Skeletal muscle tissue (tissue), 3 donors: ENCODE measurements at regions not wholly inside any gene's neighbourhood (a gene's known extent, or its start where the extent isn't known, plus 50 kb on each side); places are given as distances from the start of the nearest gene placed in this dataset.

Experiments used
- H3K27ac ChIP-seq: one replicate; pipeline ENCODE4 v1.7.0; 2013; ENCODE audit warnings: mild to moderate bottlenecking, low read depth, low read length, inconsistent platforms
- H3K27me3 ChIP-seq, 3 donors: one replicate each; pipeline ENCODE4 v1.7.0; 2013; ENCODE audit warnings: low read length in 3 of 3; ENCODE audit not compliant: control insufficient read depth in 3 of 3, insufficient read depth in 3 of 3
- H3K36me3 ChIP-seq, 3 donors: one replicate each; pipeline ENCODE4 v1.7.0; 2013; ENCODE audit warnings: low read length in 3 of 3; ENCODE audit not compliant: control insufficient read depth in 3 of 3, insufficient read depth in 3 of 3
- H3K4me1 ChIP-seq, 3 donors: one replicate each; pipeline ENCODE4 v1.7.0; 2013; ENCODE audit warnings: low read length in 3 of 3, mild to moderate bottlenecking in 3 of 3; ENCODE audit not compliant: control insufficient read depth in 3 of 3, insufficient read depth in 3 of 3
- H3K4me3 ChIP-seq, 3 donors: one replicate each; pipeline ENCODE4 v1.7.0; 2013; ENCODE audit warnings: low read length in 3 of 3
- H3K9ac ChIP-seq, 3 donors: one replicate each; pipeline ENCODE4 v1.7.0; 2013; ENCODE audit warnings: low read length in 3 of 3, mild to moderate bottlenecking in 3 of 3, moderate library complexity in 2 of 3, low read depth in 1 of 3
- H3K9me3 ChIP-seq, 3 donors: one replicate each; pipeline ENCODE4 v1.7.0; 2013; ENCODE audit warnings: low read length in 3 of 3; ENCODE audit not compliant: control insufficient read depth in 3 of 3
- donor health status: Osteomylitis.

DNA sequence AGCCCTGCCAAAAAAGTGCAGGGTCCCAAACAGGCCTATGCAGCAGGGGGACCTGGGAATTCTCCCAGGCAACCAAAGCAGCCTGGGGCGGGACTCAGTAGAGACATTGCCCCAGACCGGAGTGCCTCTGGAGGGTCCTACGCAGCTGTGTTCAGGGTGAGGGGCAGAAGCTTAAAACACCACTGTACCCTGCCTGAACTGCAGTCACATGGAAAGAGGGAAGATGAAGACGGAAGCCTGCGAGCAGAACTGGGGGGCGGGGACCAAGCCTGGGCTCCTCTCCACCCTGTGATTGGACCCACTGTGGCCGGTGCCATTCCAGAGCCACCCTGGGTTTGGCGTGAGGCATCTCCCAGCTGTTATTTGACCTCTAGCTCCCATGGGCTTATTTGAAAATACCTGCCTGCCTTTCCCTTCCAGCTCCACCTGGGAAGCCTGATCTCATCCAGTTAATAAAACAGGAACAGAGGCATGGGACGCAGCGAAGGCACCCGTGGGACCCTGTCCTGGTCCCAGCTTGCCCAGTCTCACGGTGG lies 183.1 kb downstream of the SMAD2 start:
- Histone ChIP-seq H3K4me1 (peaks cover 5 to 7% (median 6%) of the 10 kb centered on the region in 3 donors), H3K36me3 (no peaks in the 10 kb centered on the region), H3K4me3 (no peak overlapping the region), H3K9ac (no peak overlapping the region), H3K27ac (no peak overlapping the region), H3K9me3 (no peaks in the 10 kb centered on the region), H3K27me3 (peaks cover 0 to 19% (median 11%) of the 10 kb centered on the region in 3 donors)

DNA sequence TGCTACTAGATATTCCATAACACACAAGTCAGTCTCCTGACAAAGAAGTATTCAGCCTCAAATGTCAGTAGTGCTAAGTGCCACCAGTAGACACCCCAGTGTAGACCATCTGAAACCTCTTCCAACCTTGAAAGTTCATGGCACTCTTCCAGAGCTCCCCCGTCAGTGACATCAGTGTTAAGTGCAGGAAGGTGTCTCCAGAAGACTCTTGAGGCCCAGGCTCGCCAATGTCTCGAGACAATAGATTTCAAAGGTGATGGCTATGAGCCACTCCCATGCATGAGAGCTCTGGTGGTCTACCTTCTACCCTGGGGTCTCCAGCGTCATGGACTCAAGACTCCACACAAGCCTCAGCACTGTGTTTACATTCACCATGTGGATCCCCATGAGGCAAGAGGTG lies 183.8 kb downstream of the SMAD2 start:
- Histone ChIP-seq H3K27me3 (peaks cover 0 to 19% (median 11%) of the 10 kb centered on the region in 3 donors), H3K9ac (no peak overlapping the region), H3K4me1 (peaks cover 5 to 7% (median 6%) of the 10 kb centered on the region in 3 donors), H3K9me3 (no peaks in the 10 kb centered on the region), H3K36me3 (no peaks in the 10 kb centered on the region), H3K4me3 (no peak overlapping the region), H3K27ac (no peak overlapping the region)

DNA sequence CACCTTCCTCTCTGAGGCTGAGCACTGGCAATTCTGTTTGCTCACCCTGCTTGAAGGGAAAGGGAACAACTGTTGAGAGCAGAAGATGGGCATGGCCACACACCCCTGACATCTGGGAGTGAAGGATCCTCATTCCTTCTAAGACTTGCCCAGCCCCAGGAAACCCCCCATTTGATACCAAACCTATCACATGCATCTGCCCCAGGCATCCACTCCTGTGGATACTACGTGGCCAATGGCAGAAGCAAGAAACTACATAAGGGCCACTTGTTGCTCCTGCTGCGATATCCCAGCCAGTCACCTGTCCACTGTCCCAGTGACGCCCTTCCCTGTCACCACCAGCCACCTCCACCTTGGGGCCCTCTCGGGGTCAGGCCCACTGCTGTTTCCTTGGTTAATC lies 185.2 kb downstream of the SMAD2 start:
- Histone ChIP-seq H3K9ac (no peak overlapping the region), H3K36me3 (no peaks in the 10 kb centered on the region), H3K4me1 (peaks cover 5 to 7% (median 6%) of the 10 kb centered on the region in 3 donors), H3K27ac (no peak overlapping the region), H3K4me3 (no peak overlapping the region), H3K27me3 (peaks cover 0 to 19% (median 7%) of the 10 kb centered on the region in 3 donors), H3K9me3 (no peaks in the 10 kb centered on the region)

DNA sequence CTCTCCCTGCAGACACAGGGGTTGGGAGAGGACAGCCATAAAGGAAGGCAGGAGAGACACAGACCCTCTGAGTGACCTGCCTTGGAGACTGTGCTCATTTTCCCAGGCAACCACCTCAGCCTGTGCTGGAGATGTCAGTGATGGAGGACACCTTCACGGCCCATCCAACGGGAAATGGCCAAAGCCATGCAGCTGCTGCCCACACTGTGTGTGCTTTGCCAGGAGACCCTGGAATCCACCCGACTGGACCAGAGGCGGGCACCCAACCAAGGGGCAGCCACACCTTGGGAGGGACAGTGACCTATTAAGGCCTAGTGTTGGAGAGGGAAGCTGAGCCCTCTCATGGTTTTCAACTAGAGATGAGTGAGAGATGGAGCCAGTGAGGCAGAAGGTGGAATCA lies 192.5 kb downstream of the SMAD2 start:
- H3K36me3 ChIP-seq = no peaks in the 10 kb centered on the region
- H3K9me3 ChIP-seq = no peaks in the 10 kb centered on the region
- peaks cover 18 to 29% (median 23%) of the 10 kb centered on the region in 3 donors for H3K27me3 ChIP-seq
- H3K9ac ChIP-seq = no peak overlapping the region
- no peak overlapping the region for H3K4me3 ChIP-seq
- no peak overlapping the region for H3K27ac ChIP-seq
- no peaks in the 10 kb centered on the region for H3K4me1 ChIP-seq

DNA sequence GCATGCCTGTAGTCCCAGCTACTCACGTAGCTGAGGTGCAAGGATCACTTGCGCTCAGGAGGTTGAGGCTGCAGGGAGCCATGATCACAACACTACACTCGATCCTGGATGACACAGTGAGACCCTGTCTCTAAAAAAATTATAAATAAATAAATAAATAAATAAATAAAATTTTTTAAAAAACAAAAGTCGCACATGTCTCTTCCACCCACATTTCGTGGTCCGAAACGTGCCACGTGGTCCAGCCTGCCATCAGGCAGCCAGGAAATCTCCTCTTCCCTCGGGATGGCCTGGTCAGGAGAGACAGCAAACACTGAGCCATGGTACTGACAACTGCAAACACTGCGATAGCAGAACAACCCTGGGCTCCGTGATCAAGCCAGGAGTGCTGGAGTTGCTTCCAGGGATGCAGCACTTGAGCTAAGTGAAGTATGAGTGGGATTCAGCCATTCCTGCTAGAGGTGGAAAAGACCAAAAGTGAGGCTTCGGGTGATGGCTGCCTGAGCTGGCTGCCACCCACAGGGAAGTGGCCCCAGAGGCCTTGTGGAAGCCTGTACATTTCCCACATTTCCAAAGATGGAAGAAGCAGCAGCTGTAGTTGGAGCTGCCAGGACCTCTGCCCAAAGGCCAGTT lies 193.1 kb downstream of the SMAD2 start:
- no peaks in the 10 kb centered on the region for H3K9me3 ChIP-seq
- H3K36me3 ChIP-seq = no peaks in the 10 kb centered on the region
- H3K9ac ChIP-seq = no peak overlapping the region
- H3K27me3 ChIP-seq = peaks cover 22 to 29% (median 23%) of the 10 kb centered on the region in 3 donors
- no peaks in the 10 kb centered on the region for H3K4me1 ChIP-seq
- no peak overlapping the region for H3K27ac ChIP-seq
- no peak overlapping the region for H3K4me3 ChIP-seq

DNA sequence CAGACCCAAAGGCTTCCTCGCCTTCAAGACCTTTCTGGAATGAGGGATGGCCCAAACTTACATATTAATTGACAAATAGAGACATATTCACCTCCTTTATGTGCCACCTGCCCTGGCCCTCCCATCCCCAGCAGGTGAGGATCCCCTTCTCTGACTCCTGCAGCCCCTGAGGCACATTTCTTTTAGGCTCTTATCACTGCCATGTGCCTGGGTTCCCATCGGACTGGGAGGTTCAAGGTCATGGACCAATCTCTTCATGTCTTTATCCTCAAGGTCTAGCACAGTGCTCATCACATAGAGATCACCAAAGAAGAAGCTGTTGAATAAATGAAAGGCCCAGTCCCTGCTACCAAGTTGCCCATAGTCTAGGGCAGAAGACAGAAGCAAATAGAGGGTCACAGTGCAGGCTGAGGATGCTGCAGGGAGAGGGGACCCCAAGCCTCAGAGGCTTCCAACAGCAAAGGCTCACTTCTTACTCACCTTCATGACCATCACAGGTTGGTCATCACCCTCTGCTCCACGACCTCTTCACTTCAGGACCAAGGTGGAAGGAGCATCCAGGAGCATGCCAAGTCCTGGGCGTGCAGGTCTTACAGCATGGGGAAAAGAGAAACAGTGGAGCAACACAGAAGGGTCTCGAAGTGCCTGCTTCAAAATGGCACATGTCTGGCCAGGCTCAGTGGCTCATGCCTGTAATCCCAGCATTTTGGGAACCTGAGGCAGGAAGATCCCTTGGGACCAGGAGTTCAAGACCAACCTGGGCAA lies 193.9 kb downstream of the SMAD2 start:
- Histone ChIP-seq H3K27me3 (peaks cover 22 to 29% (median 23%) of the 10 kb centered on the region in 3 donors), H3K4me3 (no peak overlapping the region), H3K36me3 (no peaks in the 10 kb centered on the region), H3K27ac (no peak overlapping the region), H3K4me1 (no peaks in the 10 kb centered on the region), H3K9ac (no peak overlapping the region), H3K9me3 (no peaks in the 10 kb centered on the region)

DNA sequence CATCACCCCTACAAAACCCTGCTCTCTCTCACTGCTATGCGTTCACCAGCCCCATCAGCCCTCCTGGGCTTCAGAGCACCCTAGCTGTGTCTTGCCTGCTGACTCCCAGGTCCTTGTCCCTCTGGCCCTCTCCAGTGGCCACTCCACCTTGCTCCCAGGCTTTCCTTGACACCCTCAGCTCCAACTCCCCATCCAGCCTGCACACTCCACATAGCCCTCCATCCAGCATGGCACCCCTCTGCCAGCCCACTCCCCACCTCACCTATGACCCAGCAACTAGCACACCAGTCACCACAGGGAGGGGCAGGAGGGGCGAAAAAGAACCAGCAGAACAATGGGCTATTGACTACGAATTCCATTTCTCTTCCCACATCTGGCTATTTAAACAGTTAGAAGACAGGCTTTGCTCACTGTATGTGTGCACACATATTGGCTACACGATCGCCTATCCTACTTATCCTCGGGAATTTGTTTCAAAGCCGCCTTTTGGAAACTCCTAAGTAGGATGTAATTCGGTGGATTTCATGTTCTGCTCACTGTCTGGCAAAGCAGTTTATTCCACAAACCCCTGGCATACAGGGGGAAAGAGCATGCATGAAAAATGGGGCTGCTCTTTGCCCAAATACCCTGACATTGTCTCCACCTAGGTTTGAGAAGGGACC lies 195.3 kb downstream of the SMAD2 start:
- H3K9ac ChIP-seq = no peak overlapping the region
- H3K4me1 ChIP-seq = no peaks in the 10 kb centered on the region

DNA sequence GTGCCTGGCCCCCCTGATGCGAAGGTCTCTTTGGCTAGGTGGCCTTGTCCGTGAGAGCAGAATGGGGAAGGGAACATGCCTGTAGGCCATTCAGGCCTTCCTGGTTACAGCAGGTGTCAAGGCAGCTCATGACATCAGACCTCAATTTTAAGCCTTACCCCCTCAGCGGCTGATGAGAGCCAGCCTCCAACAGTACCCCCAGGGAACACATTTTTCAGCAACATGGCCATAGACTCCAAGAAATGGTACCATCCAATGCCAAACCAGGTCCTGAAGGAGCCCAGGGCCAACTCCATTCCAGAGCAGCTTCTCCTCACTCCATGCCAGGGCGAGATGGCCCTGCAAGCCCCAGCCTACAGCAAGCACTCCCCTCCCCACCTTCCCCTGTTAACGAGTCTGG lies 199.2 kb downstream of the SMAD2 start:
- H3K36me3 ChIP-seq = no peaks in the 10 kb centered on the region
- H3K9ac ChIP-seq = no peak overlapping the region
- no peaks in the 10 kb centered on the region for H3K9me3 ChIP-seq
- H3K4me1 ChIP-seq = no peaks in the 10 kb centered on the region
- no peak overlapping the region for H3K4me3 ChIP-seq
- peaks cover 22 to 25% (median 22%) of the 10 kb centered on the region in 3 donors for H3K27me3 ChIP-seq
- H3K27ac ChIP-seq = no peak overlapping the region

More for the DNA sequence above, 195.3 kb downstream of the SMAD2 start:
- H3K27me3 ChIP-seq = peaks cover 22 to 31% (median 29%) of the 10 kb centered on the region in 3 donors
- H3K36me3 ChIP-seq = no peaks in the 10 kb centered on the region
- no peak overlapping the region for H3K4me3 ChIP-seq
- H3K27ac ChIP-seq = no peak overlapping the region
- no peaks in the 10 kb centered on the region for H3K9me3 ChIP-seq

DNA sequence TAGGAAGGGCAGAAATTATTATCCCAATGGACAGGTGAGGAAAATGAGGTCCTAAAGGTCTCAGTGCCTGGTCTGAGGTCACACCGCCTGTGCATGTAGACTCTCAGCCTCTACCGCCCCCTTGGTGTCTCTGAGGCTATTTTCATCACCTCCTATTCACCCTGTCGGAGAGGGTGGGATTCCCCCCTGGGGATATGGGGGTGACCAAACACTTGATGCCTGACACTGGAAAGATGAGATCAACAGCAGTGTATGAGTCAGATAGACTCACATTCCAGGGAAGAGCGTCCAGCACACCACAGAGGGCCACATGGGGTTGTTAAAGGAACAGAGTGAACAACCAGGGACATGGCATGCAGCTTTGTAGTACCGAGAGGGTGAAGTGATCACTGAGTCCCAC lies 199.7 kb downstream of the SMAD2 start:
- no peak overlapping the region for H3K4me3 ChIP-seq
- no peak overlapping the region for H3K27ac ChIP-seq
- no peak overlapping the region for H3K9ac ChIP-seq
- H3K36me3 ChIP-seq = no peaks in the 10 kb centered on the region
- H3K4me1 ChIP-seq = no peaks in the 10 kb centered on the region
- no peaks in the 10 kb centered on the region for H3K9me3 ChIP-seq
- peaks cover 22 to 26% (median 23%) of the 10 kb centered on the region in 3 donors for H3K27me3 ChIP-seq

DNA sequence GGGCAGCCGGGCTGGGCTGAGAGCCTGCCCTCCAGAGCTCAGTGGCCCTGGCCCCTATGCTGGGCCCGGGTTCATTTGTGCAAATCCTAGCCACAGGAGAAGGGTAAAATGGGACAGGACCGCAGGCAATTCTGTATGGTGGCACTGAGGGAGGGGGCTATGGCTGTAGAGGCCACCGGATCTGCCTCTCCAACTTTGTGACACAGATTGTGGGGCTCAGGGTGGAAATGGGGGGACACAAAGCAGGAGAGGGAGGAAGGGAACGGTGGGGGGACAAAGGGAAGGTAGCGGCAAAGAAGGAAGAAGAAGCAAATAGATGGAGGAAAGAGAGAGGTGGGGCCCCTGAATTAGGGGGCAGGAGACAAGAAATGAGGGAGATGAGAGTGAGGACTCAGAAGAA lies 201.1 kb downstream of the SMAD2 start:
- Histone ChIP-seq H3K4me1 (no peaks in the 10 kb centered on the region), H3K27ac (no peak overlapping the region), H3K9me3 (no peaks in the 10 kb centered on the region), H3K4me3 (no peak overlapping the region), H3K36me3 (no peaks in the 10 kb centered on the region), H3K9ac (no peak overlapping the region), H3K27me3 (peaks cover 16 to 21% (median 16%) of the 10 kb centered on the region in 3 donors)
